Islet precursor cell (in vitro differentiated cells): ENCODE measurements at regions not wholly inside any gene's neighbourhood (a gene's known extent, or its start where the extent isn't known, plus 50 kb on each side); places are given as distances from the start of the nearest gene placed in this dataset.
"Not testable (repeated sequence)": the region's sequence is repeated elsewhere in the genome, so short reads cannot be mapped to it uniquely, and the experiment has no call there.

ENCODE experiments used
- DNase-seq: peaks from one replicate; pipeline ENCODE4 v3.0.0-alpha.2; 2018

GRCh38 chr18:64810354-64810753, 661.5 kb upstream of the LINC00305 start:
- no peak for DNase-seq

GRCh38 chr18:64809801-64810200, 660.9 kb upstream of the LINC00305 start:
- DNase-seq = no peak

DNA sequence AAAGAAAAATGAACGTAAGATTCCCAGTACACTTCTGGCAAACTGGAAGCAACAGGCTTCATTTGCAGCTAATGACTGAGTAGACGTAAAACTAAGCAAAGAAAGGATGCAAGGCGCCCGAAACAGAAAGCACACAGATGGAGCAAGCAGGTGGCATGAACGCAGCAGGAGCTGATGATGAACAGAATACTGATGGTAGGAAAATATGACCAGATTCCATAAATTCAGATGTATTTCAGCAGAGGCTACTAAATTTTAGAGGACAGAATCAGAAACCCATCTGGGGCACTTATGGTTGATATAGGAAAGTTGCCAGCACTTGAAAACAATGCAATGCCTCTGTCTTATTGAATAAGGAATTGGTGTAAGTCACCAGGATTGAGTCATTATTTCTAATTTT, 658.7 kb upstream of the LINC00305 start:
- DNase-seq = no peak

DNA sequence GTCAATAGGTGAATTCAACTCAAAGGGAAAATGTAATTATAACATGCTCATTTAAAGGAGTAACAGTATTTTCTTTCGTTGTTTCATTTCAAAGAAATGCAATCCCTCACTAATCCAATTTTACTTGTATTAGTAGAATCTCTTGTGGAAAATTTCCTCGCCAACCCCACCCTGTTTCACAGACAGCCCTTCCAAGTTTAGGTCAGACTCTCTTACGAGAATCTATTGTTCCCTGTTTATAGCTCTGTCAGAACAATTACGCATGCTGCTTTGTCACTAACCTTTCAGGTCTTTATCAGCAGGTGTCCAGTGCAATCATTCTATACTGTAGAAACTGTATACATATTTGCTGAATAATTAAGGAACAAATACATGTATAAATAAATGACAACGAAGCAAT, 657.8 kb upstream of the LINC00305 start:
- DNase-seq = no peak

- no peak for DNase-seq
Measured at GRCh38 chr18:64806232-64806631, 657.3 kb upstream of the LINC00305 start.

- no peak for DNase-seq
Measured at GRCh38 chr18:64803471-64803870, 654.6 kb upstream of the LINC00305 start.

GRCh38 chr18:64800151-64800550, 651.3 kb upstream of the LINC00305 start:
- no peak for DNase-seq

GRCh38 chr18:64799376-64799775, 650.5 kb upstream of the LINC00305 start:
- DNase-seq = no peak

GRCh38 chr18:64791236-64791635, 642.3 kb upstream of the LINC00305 start:
- DNase-seq = no peak

DNA sequence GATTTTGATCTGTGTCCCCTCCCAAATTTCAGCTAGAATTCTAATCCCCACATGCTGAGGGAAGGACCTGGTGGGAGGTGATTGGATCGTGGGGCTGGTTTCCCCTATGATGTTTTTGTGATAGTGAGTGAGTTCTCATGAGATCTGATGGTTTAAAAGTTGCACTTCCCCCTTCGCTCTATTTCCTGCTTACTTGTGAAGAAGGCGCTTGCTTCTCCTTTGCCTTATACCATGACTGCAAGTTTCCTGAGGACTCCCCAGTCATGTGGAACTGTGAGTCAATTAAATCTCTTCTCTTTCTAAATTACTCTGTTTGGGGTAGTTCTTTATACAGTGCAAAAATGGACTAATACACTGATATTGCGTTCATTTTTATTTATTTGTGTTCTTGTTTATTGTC, 636.8 kb upstream of the LINC00305 start:
- no peak for DNase-seq

DNA sequence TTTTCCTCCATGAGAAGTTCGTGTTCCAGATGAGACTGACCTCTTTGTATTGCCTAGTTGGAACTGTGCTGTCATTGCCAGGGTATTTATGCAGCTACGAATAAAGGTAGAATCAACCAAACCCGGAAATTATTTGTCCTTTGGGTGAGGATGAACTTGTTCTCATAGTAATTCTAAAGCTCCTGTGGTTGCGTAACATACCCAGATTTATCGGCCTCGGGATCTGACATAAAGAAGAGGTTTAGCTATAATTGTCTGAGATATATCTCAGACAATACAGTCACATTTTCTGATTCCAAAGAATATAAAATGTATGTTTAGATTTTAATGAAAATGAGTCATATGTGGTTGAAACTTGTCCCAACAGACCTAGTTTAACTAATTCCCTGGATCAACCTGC, 628.7 kb upstream of the LINC00305 start:
- DNase-seq = no peak

DNA sequence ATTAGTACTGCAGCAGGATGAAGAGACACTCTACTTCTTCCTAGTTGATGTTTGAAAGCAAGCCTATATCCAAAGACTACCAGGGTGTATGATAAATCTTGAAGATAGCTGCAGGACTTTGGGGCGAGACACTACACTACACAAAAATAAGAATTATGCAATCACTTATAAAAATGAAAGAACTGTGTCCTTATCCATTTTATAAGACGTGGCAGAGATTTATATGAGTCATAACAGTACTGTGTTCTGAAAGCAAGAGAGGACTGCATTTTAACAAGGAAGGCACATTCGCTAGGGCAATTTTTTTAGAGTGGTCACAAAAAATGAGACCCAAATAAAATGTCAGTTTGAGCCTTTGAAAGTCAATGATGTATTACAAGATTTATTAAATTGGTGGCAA, 617.0 kb upstream of the LINC00305 start:
- DNase-seq = no peak

GRCh38 chr18:64752707-64753106, 603.8 kb upstream of the LINC00305 start:
- DNase-seq = no peak

GRCh38 chr18:64749884-64750283, 601.0 kb upstream of the LINC00305 start:
- DNase-seq = no peak

DNA sequence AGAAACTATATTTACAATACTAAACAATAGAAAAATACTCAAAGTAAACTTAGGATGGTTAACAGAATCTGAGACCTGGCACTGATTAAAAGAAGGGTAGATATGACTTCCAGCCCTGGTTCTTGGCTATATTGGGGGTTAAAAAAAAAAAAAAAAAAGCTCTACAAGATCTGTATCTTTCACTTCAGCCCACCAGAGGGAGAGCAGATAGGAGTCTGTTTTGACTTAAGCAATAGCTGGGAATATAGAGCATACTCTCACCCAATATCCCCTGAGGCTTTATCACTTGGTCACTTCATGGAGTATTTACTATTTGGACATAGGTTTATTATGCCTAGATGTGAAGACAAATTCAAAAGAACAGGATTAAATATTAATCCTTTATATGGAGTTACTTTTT, 598.9 kb upstream of the LINC00305 start:
- no peak for DNase-seq

DNA sequence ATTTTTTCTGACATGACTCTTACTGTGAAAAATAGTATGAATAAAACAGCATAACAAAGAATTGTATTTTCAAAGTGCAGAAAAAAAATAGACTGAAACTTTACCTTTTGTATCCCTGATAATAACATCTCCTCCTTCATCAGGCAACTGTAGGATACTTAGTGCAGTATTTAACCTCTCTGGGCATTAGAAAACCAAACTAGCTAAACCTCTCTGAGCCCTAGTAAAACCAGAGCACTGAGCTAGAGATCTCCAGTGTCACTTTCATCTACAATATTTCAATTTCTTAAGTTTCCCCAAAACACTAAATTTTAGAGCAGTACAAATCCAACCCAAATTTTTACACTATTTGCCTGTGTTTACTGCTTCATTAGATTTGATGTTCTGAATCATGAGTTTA, 594.0 kb upstream of the LINC00305 start:
- DNase-seq = no peak

DNA sequence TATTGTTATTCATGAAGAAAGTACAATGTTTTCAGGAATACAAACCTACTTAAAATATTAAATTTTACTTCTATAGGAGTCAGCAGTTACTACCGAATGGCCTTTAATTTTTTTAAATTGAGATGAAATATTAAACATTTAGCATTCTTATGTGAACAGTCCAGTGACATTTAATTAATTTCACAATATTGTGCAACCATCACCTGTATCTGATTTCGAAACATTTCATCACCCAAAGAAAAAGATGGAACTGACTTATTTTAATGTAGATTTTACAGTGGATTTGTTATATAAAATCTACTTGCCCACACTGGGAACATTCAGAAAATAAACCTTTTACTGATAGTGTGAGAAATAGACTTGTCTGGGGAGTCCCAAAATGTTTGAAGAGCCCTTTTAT, 585.2 kb upstream of the LINC00305 start:
- no peak for DNase-seq

GRCh38 chr18:64725657-64726056, 576.8 kb upstream of the LINC00305 start:
- not testable (repeated sequence) for DNase-seq

DNA sequence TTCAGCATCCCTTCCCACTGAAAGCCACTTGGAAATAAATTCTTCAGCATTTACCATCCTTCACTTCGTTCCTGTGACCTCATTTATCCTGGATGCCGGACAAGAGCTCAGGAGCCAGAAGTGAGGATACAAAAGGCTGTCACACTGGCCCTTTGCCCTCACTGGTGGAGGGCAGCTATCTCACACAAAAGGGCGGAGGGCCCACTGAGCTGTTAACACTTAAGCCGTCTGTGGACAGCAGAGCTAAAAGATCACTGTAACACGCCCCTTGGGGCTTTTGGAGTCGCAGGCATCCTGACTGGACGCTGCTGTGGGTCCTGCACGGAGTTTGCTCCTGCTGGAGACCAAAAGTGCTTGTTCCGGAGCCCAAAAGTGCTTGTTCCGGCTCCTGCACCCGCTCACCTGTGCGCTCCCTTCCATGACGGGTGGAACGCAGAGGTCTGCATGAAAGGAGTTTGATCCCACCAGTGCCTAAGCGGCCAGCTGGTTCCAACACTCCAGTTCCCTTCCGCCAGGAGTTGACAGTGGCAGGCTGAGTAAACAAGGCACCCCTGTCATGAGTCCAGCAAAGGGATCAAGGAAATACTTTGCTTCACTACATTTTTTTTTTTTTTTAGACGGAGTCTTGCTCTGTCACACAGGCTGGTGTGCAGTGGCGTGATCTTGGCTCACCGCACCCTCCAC, 572.0 kb upstream of the LINC00305 start:
- DNase-seq = peak; percentile 55

DNA sequence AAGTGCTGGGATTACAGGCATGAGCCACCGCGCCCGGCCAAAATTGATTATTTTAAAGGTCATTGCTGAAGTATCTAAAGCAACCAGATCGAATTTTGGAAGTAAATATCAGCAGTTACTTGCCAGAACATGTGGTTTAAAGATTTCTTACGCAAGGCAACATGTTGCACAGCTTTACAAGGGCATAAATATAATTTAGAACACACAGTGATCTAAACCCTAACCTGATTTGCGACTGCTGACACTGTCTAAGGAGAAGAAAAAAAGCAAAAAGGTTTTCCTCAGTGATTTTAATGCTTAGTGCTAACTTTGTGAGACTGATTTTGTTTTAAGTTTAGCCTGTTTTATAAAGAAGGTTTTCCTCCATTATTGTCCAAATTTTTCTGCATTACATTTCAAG, 569.9 kb upstream of the LINC00305 start:
- no peak for DNase-seq

- DNase-seq = peak; percentile 72
Measured at GRCh38 chr18:64717026-64717425, 568.1 kb upstream of the LINC00305 start.

DNA sequence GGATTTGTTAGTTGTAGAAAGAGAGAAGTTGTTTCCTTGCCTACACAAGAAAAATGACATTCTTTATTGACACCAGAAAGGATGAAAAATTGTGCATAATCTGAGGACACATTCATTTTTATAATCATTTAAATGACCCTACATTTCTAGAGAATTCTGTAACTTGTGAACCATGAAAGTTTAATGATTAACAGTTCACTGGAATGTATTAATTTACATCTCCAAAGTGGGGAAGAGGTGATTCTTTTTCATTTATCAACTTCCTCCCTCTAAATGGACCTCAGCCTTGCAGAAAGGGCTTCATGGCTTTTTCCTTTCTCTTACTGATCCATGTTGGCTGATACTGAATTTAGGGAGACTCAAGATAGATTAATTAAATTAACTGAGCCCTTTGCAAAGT, 565.2 kb upstream of the LINC00305 start:
- DNase-seq = no peak

DNA sequence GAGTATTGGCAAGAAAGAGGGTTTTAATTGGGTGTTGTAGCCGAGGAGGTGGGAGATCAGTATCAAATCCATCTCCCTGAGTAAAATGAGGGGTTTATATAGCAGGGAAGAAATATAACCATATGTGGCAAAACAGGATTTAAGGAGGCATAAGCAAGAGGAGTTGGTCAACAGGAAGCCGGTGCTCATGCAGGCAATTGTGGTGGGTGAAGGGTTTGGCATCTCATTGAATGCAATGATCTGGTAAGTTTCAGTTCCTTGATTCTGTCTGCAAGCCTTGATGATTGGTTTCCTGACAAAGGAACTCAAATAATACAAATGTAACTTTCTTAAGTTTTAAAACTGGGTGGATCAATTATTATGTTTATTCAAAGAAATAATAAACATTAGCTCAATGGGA, 564.4 kb upstream of the LINC00305 start:
- DNase-seq = no peak

- no peak for DNase-seq
Measured at GRCh38 chr18:64712035-64712434, 563.1 kb upstream of the LINC00305 start.

DNA sequence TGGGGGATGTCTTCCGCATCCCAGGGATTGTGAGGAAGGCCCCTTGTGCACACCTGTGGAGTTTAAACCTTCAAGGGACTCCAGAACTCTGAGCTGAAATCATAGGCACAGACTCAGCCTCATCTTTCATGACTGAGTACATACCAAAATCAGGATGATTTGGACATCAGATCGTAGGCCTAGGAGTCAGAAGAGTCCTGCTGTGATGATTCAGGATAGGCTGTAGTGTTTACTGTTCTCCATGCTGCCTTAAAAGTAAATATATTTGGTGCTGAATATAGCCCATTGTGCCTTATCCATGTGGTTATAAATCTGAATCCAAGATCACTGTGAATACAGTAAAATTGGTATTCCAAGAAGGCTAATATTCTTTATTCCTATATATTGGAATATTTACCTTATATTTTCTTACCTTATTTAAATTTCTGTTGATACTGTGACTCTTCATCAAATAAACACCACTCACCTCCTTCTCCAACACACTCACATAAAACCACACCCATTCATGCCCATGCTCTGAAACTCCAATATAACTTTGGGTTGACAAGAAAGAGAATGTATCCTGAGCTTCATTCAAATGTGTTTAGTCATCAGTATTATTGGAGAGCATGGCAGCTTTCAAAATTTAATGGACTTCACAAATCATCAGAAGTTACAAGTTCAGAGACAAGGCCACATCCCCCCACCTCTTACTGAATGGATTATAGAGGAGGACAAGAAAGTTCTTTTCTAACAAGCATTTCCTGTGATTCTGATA, 561.4 kb upstream of the LINC00305 start:
- DNase-seq = no peak
